Right atrium auricular region (tissue), 2 donors: ENCODE measurements at regions not wholly inside any gene's neighbourhood (a gene's known extent, or its start where the extent isn't known, plus 50 kb on each side); places are given as distances from the start of the nearest gene placed in this dataset.

ENCODE experiments used
- DNase-seq: peaks from one replicate; pipeline ENCODE4 v3.0.0-alpha.2; 2019; ENCODE audit warnings: low spot score
- H3K27ac ChIP-seq, 2 donors: fragments of 200-600 bp; sonication (generic); 1 replicate in 1 of 2; 2 replicates in 1 of 2; pipeline ENCODE4 v1.5.1; 2016 to 2019
- H3K27me3 ChIP-seq, 2 donors: fragments of 200-600 bp; sonication (generic); one replicate each; pipeline versions ENCODE4 v1.5.1 to v1.6.0; 2017 to 2019
- H3K36me3 ChIP-seq: fragments of 200-600 bp; sonication (generic); one replicate; pipeline ENCODE4 v1.5.1; 2016
- H3K4me1 ChIP-seq, 2 donors: fragments of 200-600 bp; sonication (generic); one replicate each; pipeline versions ENCODE4 v1.5.1 to v1.6.0; 2017 to 2019
- H3K4me3 ChIP-seq, 2 donors: fragments of 200-600 bp; sonication (generic); 1 replicate in 1 of 2; 2 replicates in 1 of 2; pipeline ENCODE4 v1.5.1; 2017 to 2019; ENCODE audit warnings: mild to moderate bottlenecking in 1 of 2, moderate library complexity in 1 of 2
- H3K9me3 ChIP-seq, 2 donors: fragments of 200-600 bp; sonication (generic); one replicate each; pipeline ENCODE4 v1.5.1; 2019
- TF ChIP-seq, protein P1 (sequence below), 2 donors: fragments of 200-600 bp; sonication (generic); IDR thresholded peaks; one replicate each; pipeline ENCODE4 v1.5.1; 2019; ENCODE audit warnings: antibody characterized with exemption in 2 of 2

DNA sequence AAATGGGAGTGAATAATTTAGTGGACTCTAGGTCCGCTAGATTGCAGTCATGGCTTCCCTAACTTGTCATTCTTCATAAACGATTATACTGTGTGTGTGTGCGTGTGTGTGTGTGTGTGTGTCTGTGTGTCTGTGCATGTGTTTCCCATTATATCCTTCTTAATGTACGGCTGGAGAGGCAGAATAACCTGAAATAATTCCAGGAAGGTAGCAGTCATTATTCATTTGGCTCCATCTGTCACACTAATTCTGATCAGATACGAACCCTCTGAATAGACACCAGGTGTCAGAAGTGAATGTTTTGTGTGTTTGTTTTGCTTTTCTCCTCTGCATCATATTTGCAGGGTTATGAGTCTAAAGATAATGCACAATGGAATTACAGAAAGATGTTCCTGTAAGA lies 372.9 kb downstream of the DOK5 start:
- Histone ChIP-seq H3K36me3 (no peaks in the 10 kb centered on the region), H3K9me3 (no peaks in the 10 kb centered on the region), H3K27ac (no peak overlapping the region), H3K4me3 (no peak overlapping the region), H3K4me1 (no peaks in the 10 kb centered on the region), H3K27me3 (no peaks in the 10 kb centered on the region)
- DNase-seq, result no peak
- TF ChIP-seq, protein P1, sequence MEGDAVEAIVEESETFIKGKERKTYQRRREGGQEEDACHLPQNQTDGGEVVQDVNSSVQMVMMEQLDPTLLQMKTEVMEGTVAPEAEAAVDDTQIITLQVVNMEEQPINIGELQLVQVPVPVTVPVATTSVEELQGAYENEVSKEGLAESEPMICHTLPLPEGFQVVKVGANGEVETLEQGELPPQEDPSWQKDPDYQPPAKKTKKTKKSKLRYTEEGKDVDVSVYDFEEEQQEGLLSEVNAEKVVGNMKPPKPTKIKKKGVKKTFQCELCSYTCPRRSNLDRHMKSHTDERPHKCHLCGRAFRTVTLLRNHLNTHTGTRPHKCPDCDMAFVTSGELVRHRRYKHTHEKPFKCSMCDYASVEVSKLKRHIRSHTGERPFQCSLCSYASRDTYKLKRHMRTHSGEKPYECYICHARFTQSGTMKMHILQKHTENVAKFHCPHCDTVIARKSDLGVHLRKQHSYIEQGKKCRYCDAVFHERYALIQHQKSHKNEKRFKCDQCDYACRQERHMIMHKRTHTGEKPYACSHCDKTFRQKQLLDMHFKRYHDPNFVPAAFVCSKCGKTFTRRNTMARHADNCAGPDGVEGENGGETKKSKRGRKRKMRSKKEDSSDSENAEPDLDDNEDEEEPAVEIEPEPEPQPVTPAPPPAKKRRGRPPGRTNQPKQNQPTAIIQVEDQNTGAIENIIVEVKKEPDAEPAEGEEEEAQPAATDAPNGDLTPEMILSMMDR (IDR thresholded peaks at IDR 0.05), result no peak

DNA sequence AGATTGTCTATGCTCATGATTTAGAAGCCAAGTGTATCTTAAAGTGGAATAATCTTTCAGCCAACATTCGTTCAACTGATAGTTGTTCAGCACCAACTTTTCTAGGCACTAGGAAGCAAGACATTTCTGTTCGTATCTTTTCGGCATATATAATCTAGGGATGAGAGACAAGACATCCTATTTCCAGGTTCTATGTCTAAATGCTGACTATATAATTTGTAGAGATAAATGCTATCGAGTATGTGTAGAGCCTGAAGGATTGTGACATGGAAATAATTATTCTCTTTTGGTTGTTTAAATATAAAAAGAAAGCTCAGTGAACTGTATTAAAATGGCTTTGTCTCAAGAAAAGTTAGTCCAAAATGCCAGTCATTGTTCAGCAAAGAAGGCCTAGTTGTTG lies 371.6 kb downstream of the DOK5 start:
- TF ChIP-seq, protein P1 (IDR thresholded peaks at IDR 0.05), result no peak
- no peaks in the 10 kb centered on the region for H3K4me1 ChIP-seq
- no peaks in the 10 kb centered on the region for H3K9me3 ChIP-seq
- H3K27me3 ChIP-seq, result no peaks in the 10 kb centered on the region
- no peak overlapping the region for H3K4me3 ChIP-seq
- H3K36me3 ChIP-seq, result no peaks in the 10 kb centered on the region
- H3K27ac ChIP-seq, result no peak overlapping the region
- no peak for DNase-seq

DNA sequence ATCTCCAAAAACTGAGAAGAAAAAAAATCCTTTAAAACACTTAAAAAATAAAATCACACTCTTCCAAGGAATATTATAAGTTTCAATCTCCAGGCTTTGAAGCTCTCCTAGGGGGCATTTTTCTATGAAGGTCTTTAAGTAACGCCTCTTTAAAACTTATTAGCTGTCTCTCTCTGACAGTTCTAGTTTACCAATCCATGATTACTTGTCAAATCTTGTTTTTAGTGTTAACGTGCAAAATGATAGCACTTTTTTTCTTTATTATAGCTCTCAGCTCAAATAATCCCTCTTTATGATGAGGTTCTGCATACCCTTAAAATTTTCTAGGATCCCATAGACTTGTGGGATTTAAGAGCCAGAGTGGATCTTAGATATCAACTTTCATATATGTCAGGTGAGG lies 369.0 kb downstream of the DOK5 start:
- no peaks in the 10 kb centered on the region for H3K4me1 ChIP-seq
- H3K27me3 ChIP-seq, result no peaks in the 10 kb centered on the region
- H3K9me3 ChIP-seq, result no peaks in the 10 kb centered on the region
- H3K36me3 ChIP-seq, result no peaks in the 10 kb centered on the region
- no peak for DNase-seq
- no peak overlapping the region for H3K27ac ChIP-seq
- H3K4me3 ChIP-seq, result no peak overlapping the region
- TF ChIP-seq, protein P1 (IDR thresholded peaks at IDR 0.05), result no peak

DNA sequence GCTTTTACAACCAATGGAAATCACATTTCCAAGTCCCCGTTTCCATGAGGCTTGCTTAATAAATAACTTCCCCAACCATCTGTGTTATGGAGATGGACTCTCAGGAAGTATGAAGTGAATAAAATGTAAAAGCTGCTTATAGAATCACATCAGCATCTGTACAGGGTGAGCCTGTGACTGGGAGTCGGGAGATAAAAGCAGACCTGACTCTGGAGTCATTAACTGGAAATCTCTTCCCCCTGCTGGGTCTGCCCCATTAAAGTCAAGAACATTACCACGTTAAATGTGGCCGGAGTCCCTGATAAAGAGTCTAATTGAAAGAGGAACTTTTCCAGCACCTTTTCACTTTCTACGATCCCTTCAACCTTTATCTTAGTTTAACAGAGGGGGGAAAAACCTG lies 368.5 kb downstream of the DOK5 start:
- Histone ChIP-seq H3K4me3 (no peak overlapping the region), H3K36me3 (no peaks in the 10 kb centered on the region), H3K4me1 (no peaks in the 10 kb centered on the region), H3K27me3 (no peaks in the 10 kb centered on the region), H3K9me3 (no peaks in the 10 kb centered on the region), H3K27ac (no peak overlapping the region)
- DNase-seq, result no peak
- TF ChIP-seq, protein P1 (IDR thresholded peaks at IDR 0.05), result no peak

DNA sequence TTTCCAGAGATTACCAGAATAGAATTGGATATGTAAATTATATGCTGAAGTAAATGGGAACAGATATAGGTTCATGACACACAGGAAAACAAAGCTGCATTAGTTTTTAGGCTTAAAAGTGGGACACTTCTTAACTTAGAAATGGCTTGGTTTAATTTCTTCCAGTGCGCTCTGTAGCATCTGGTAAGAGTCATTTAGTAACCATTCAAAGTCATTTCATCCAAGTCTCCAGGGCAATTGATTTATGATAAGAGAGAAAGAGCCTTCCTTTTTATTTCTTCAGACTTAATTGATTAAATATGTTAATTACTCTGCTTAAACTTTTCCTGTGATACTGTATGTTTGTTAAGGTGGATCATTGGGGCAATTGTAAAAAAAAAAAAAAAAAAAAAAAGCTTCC lies 368.0 kb downstream of the DOK5 start:
- Histone ChIP-seq H3K4me1 (no peaks in the 10 kb centered on the region), H3K4me3 (no peak overlapping the region), H3K36me3 (no peaks in the 10 kb centered on the region), H3K9me3 (no peaks in the 10 kb centered on the region), H3K27ac (no peak overlapping the region), H3K27me3 (no peaks in the 10 kb centered on the region)
- TF ChIP-seq, protein P1 (IDR thresholded peaks at IDR 0.05), result no peak
- no peak for DNase-seq

DNA sequence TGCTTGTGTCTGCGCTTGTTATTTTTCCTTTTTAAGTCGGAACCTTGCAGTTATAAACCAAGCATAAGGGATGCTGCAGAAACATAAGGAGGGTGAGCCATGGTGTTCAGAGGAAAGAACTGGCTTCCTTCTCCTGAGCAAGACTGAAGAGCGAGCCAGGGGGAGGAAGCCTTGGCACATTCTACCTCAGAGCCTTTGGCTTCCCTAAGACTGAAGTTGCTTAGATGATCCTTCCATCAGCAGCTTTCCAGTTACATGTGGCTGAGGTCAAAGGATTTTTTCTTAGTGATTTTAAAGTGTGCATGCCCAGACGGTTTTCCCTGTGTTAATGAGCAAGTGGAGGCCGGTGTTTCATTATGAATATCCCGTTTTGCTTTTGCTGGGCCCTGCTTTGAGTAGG lies 363.8 kb downstream of the DOK5 start:
- Histone ChIP-seq H3K27ac (no peak overlapping the region), H3K36me3 (no peaks in the 10 kb centered on the region), H3K9me3 (no peaks in the 10 kb centered on the region), H3K27me3 (no peaks in the 10 kb centered on the region), H3K4me1 (no peaks in the 10 kb centered on the region), H3K4me3 (no peak overlapping the region)
- DNase-seq, result no peak
- TF ChIP-seq, protein P1 (IDR thresholded peaks at IDR 0.05), result no peak
